Esophagus (tissue), 2 donors: ENCODE measurements at regions not wholly inside any gene's neighbourhood (a gene's known extent, or its start where the extent isn't known, plus 50 kb on each side); places are given as distances from the start of the nearest gene placed in this dataset.

Experiments
- H3K27ac ChIP-seq, 2 donors: one replicate each; pipeline ENCODE4 v1.5.1; 2013; ENCODE audit warnings: low read depth in 2 of 2, mild to moderate bottlenecking in 2 of 2, inconsistent platforms in 1 of 2, low read length in 1 of 2, moderate library complexity in 1 of 2
- H3K27me3 ChIP-seq, 2 donors: one replicate each; pipeline ENCODE4 v1.6.1; 2013; ENCODE audit warnings: low read length in 2 of 2, control low read depth in 1 of 2, mild to moderate bottlenecking in 1 of 2; ENCODE audit not compliant: insufficient read depth in 2 of 2, control insufficient read depth in 1 of 2
- H3K36me3 ChIP-seq, 2 donors: one replicate each; pipeline ENCODE4 v1.6.1; 2013; ENCODE audit warnings: low read length in 1 of 2; ENCODE audit not compliant: control insufficient read depth in 2 of 2, insufficient read depth in 2 of 2
- H3K4me1 ChIP-seq, 2 donors: one replicate each; pipeline ENCODE4 v1.6.1; 2013; ENCODE audit warnings: low read length in 1 of 2; ENCODE audit not compliant: control insufficient read depth in 2 of 2, insufficient read depth in 2 of 2
- H3K4me3 ChIP-seq, 2 donors: one replicate each; pipeline ENCODE4 v1.5.1; 2013; ENCODE audit warnings: low read length in 2 of 2, mild to moderate bottlenecking in 2 of 2, low read depth in 1 of 2, moderate library complexity in 1 of 2
- H3K9me3 ChIP-seq, 2 donors: one replicate each; pipeline ENCODE4 v1.6.1; 2013; ENCODE audit warnings: mild to moderate bottlenecking in 2 of 2, low read depth in 1 of 2, low read length in 1 of 2, moderate library complexity in 1 of 2; ENCODE audit not compliant: control insufficient read depth in 2 of 2, insufficient read depth in 1 of 2
- WGBS, 2 donors: extraction: QIAGEN DNeasy Blood & Tissue Kit; methylation state at CpG; one replicate each; pipeline ENCODE4 v1.1.7; 2013; 5-methylcytosine and 5-hydroxymethylcytosine counted together
- donor health status: healthy with polysubstance abuse.
- donor health status: Bipolar disorder and iron deficiency.

DNA sequence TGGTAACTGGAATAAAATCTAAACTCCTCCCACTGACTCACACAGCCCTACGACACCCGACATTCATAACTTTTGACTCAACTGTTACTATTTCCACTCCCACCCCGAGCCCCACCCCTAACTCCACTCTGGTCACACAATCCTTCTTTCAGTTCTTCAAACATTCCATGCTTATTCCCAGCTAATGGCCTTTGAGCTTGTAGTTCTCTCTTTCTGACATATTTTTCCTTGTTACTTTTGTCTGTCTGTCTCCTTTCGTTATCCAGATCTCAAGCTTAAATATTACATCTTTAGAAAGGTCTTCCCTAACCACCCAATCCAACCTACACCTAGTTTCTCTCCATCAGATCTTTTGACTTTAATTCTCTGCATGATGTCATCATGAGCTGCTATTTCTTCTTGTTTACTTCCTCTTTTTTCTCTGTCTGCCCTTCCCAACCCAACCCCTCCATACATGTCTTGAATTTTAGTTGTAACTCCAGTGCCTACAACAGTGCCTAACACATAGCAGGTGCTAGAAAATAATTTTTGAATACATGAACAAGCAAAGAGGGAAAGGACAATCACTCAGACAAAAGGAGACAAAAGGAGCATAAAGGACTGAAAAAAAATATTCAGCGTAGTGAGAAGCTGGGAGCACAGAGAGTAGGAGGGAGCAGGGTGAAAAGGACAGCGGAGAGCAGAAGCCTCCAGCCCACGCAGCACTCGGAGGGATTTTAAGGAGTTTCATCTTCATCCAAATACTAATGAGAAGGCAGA lies 65.2 kb upstream of the SMIM36 start:
- Histone ChIP-seq H3K36me3 (no peaks in the 10 kb centered on the region), H3K27me3 (no peaks in the 10 kb centered on the region), H3K4me1 (no peaks in the 10 kb centered on the region), H3K4me3 (no peak overlapping the region), H3K9me3 (no peaks in the 10 kb centered on the region), H3K27ac (peak overlapping the region; percentile 67)
- 33 to 58% methylated on average over 8 of the region's 8 CpGs for WGBS, 2 donors

DNA sequence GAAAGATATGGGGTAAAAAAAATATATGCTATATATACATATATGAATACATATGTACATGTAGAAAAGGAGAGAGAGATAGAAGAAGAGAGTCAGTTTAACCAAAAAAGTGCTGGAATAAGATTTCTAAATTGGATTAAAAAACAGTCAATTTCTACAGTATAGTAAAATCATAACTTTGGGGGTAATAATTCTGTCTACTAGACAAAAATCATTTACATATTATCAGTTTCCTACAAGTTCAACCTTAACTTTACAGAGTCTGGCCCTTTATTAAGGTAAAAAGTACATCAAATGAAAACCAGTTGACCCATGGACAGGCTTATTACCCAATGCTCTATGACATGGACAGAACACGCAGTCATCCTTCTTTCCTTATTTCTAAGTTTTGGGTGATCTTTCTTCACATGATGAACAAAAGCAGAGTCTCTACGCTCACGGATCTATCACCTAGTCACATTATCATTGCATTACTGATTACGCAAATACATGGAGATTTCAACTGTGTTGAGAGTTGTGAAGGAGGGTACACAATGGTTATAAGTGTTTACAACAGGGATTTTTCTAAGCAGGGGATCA lies 63.9 kb upstream of the SMIM36 start:
- Histone ChIP-seq H3K4me1 (no peaks in the 10 kb centered on the region), H3K27me3 (no peaks in the 10 kb centered on the region), H3K9me3 (peaks cover 0 to 3% of the 10 kb centered on the region in 2 donors), H3K36me3 (no peaks in the 10 kb centered on the region), H3K4me3 (no peak overlapping the region), H3K27ac (no peak overlapping the region)
- WGBS, 2 donors = 89 to 94% methylated on average over 4 of the region's 4 CpGs

DNA sequence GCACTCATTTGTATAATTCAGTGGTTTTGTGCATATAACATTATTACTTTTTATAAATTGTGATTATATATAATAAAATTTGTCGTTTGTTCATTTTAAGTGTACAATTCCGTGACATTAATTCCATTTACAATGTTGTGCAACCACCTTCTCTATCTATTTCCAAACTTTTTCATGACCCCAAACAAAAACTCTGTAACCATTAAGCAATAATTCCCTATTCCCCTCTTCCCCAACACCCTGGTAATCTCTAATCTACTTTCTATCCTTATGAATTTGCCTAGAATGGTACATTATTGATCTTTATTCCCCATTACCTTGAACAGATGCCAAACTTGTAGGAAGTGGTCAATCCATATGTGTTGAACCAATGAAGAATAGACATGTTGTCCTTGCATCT lies 61.3 kb upstream of the SMIM36 start:
- H3K27me3 ChIP-seq = no peaks in the 10 kb centered on the region

DNA sequence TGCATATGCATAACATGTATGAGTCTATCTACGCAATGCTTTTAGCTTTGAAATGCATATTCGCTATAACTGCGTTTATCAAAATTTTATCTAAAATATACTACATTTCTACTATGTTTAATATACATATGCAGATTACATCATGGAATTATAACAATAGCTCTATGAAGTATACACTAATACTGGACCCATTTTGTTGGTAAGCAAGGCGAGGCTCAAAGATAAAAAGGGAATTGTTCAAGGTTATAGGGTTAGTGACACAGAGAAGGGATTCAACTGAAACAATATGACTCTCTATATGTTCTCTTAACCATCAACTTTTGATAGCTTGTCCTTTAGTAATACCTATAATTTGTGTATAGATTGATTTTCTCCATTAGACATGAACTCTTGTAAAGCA lies 60.9 kb upstream of the SMIM36 start:
- Histone ChIP-seq H3K36me3 (no peaks in the 10 kb centered on the region), H3K4me3 (no peak overlapping the region), H3K9me3 (peaks cover 0 to 3% of the 10 kb centered on the region in 2 donors), H3K27ac (no peak overlapping the region), H3K27me3 (no peaks in the 10 kb centered on the region), H3K4me1 (no peaks in the 10 kb centered on the region)
- 79 to 96% methylated on average over 4 of the region's 4 CpGs for WGBS, 2 donors

More for the DNA sequence above, 61.3 kb upstream of the SMIM36 start:
- Histone ChIP-seq H3K36me3 (no peaks in the 10 kb centered on the region), H3K27ac (no peak overlapping the region), H3K4me1 (no peaks in the 10 kb centered on the region), H3K9me3 (peaks cover 0 to 3% of the 10 kb centered on the region in 2 donors), H3K4me3 (no peak overlapping the region)
- WGBS, 2 donors = 91 to 92% methylated on average over 2 of the region's 2 CpGs

DNA sequence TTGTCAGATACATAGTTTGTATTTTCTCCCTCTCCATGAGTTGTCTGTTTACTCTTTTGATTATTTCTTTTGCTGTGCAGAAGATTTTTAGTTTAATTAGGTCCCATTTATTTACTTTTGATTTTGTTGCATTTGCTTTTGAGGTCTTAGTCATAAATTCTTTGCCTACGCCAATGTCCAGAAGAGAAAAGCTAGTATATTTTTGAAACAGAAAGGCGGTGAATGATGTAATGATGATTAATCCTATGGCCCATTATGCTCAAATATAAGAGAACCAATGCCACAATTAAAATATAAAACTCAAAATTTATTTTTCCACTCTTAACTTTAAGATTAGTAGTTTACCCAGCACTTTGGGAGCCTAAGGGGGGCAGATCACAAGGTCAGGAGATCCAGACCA lies 59.8 kb upstream of the SMIM36 start:
- WGBS, 2 donors = 86 to 88% methylated on average over 2 of the region's 2 CpGs
- no peak overlapping the region for H3K4me3 ChIP-seq
- H3K27ac ChIP-seq = no peak overlapping the region
- H3K9me3 ChIP-seq = peaks cover 0 to 3% of the 10 kb centered on the region in 2 donors
- no peaks in the 10 kb centered on the region for H3K4me1 ChIP-seq
- no peaks in the 10 kb centered on the region for H3K27me3 ChIP-seq
- H3K36me3 ChIP-seq = no peaks in the 10 kb centered on the region

DNA sequence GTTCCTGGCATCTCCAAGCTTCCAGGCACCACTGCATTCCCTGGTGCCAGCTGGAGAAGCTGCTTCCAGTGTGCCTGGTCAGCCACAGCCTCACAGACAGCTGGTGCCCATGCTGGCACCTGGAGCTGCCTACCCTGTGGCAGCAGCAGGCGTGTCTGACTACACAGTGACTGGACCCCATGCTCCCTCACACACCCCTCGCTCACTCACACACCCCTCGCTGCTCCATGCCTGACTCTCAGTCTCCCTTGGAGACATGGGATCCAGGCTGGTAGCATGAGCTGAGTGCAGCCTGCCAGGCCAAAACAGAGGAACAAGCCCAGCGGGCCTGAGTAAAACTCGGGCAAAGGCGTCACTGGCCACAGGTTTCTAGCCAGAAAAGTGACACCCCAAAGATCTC lies 59.1 kb upstream of the SMIM36 start:
- no peak overlapping the region for H3K27ac ChIP-seq
- H3K9me3 ChIP-seq = peaks cover 0 to 3% of the 10 kb centered on the region in 2 donors
- no peak overlapping the region for H3K4me3 ChIP-seq
- H3K36me3 ChIP-seq = no peaks in the 10 kb centered on the region
- peaks cover 0 to 2% of the 10 kb centered on the region in 2 donors for H3K27me3 ChIP-seq
- no peaks in the 10 kb centered on the region for H3K4me1 ChIP-seq
- 92 to 95% methylated on average over 6 of the region's 6 CpGs for WGBS, 2 donors

DNA sequence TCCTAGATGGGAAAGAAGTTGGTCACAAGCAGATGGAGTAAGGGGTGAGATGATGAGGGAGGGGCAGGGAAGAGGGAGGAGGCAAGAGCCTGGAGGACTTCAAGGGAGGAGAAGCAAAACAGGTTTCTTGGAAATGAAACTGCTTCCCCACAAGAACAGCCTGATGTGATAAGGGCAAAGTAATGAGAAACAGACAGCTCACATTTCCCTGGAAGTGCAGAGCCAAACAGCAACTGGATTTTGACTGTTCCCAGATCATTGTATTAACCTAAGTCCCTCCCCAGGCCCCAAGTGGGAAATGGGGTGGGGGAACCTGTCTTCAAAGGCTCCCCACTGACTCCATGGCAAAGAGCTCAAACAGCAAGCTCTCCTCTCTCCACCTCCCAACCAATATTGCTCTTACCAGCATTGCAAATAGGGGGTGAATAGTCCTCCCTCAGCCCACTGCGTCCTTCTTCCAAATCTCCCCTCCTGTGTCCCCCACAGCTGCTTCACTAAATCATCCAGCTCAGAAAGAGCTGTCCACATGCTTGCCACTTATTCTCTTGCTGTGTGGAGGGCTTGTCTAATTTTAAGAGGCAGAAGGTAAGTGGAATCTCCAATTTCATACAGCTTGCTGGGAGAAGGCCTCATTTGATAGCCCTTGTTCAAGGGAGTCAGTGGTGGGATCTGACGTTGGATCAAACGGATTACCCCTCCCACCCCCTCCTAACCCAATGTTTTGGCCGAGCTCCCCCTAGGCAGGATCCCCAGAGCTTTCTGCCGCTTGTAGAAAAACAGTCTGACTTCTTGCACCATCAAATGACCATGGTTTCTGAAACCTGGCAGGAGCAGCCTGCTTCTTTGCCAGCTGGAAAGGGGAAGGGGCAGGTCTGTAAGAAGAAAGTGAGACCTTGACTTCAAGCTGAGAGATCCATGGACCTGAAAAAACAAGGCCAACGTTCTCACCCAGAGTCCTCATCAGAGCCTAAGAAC lies 56.3 kb upstream of the SMIM36 start:
- peaks cover 0 to 3% of the 10 kb centered on the region in 2 donors for H3K9me3 ChIP-seq
- H3K27me3 ChIP-seq = peaks cover 0 to 2% of the 10 kb centered on the region in 2 donors
- H3K27ac ChIP-seq = peak overlapping the region in 1 of 2 donors; percentile 24
- H3K36me3 ChIP-seq = no peaks in the 10 kb centered on the region
- WGBS, 2 donors = 38 to 40% methylated on average over 6 of the region's 6 CpGs
- H3K4me3 ChIP-seq = no peak overlapping the region
- H3K4me1 ChIP-seq = no peaks in the 10 kb centered on the region

DNA sequence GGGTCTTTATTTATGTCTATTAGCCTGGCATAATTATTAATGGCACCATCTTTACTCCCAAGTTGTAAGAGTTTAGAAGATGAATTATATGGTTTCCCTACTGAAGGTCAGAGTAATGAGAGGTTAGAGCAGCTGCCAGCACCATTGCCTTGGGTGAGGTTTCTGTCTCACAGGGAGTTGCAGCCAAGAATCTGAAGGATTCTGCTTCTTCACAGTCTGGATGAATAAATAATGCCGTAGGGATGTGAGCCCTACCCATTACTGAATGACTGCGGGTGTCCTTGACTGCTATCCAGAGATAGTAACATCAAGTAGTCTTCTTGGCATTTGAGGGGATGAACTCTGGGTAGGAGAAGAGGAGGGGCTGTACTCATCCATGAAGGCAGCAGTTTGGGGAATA lies 52.8 kb upstream of the SMIM36 start:
- 37 to 58% methylated on average over 2 of the region's 2 CpGs for WGBS, 2 donors
- no peaks in the 10 kb centered on the region for H3K4me1 ChIP-seq

DNA sequence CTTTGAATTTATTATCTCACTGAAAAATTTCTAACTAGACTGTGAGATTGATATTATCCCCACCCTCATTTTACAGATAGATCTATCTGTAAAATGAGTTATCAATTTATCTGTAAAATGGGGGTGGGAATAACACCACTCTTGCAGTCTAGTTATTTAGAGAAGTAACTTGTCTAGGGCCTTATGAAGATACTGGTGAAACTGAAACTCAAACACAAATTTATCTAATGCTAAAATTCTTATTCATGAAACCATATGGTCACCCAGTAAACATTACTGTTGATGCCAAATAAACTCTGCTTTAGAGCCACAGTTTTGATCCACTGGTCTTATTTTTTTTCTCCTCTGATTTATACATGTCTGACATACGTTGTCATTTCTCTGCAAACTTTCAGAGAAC lies 52.1 kb upstream of the SMIM36 start:
- H3K4me1 ChIP-seq = no peaks in the 10 kb centered on the region
- no peaks in the 10 kb centered on the region for H3K9me3 ChIP-seq
- 68 to 72% methylated on average over 1 of the region's 1 CpG for WGBS, 2 donors
- H3K36me3 ChIP-seq = no peaks in the 10 kb centered on the region
- no peak overlapping the region for H3K4me3 ChIP-seq
- peaks cover 0 to 2% of the 10 kb centered on the region in 2 donors for H3K27me3 ChIP-seq
- H3K27ac ChIP-seq = no peak overlapping the region

More for the DNA sequence above, 52.8 kb upstream of the SMIM36 start:
- Histone ChIP-seq H3K27me3 (peaks cover 0 to 2% of the 10 kb centered on the region in 2 donors), H3K9me3 (no peaks in the 10 kb centered on the region), H3K36me3 (no peaks in the 10 kb centered on the region), H3K4me3 (no peak overlapping the region), H3K27ac (no peak overlapping the region)
